Natural killer cell (primary cell): ENCODE measurements at regions not wholly inside any gene's neighbourhood (a gene's known extent, or its start where the extent isn't known, plus 50 kb on each side); places are given as distances from the start of the nearest gene placed in this dataset.

Source experiments
- ATAC-seq, 3 donors: fragments of 150-1000 bp in 2 of 3; fragments of 200-7000 bp in 1 of 3; cut with Tn5 transposase; 1 replicate in 1 of 3; 2 replicates in 2 of 3; pipeline ENCODE4 v1.10.0; 2021; ENCODE audit warnings: mild to moderate bottlenecking in 2 of 3, moderate library complexity in 2 of 3
- DNase-seq, 2 donors: peaks; one replicate each; pipeline versions ENCODE4 v3.0.0 to v3.0.0-alpha.2; 2013 to 2021; ENCODE audit warnings: mixed read lengths in 1 of 2
- H3K27ac ChIP-seq: one replicate; pipeline ENCODE4 v1.5.1; 2013; ENCODE audit warnings: mild to moderate bottlenecking, low read length
- H3K27me3 ChIP-seq: one replicate; pipeline ENCODE4 v1.6.1; 2013; ENCODE audit warnings: low read length; ENCODE audit not compliant: control insufficient read depth, insufficient read depth
- H3K36me3 ChIP-seq: one replicate; pipeline ENCODE4 v1.6.1; 2013; ENCODE audit warnings: low read length; ENCODE audit not compliant: control insufficient read depth, insufficient read depth
- H3K4me1 ChIP-seq: one replicate; pipeline ENCODE4 v1.6.1; 2013; ENCODE audit warnings: low read length; ENCODE audit not compliant: control insufficient read depth, insufficient read depth
- H3K4me3 ChIP-seq: one replicate; pipeline ENCODE4 v1.5.1; 2013; ENCODE audit warnings: low read length
- H3K9me3 ChIP-seq: one replicate; pipeline ENCODE4 v1.6.1; 2013; ENCODE audit warnings: low read length; ENCODE audit not compliant: control insufficient read depth, insufficient read depth
- H3K27ac Mint-ChIP-seq, 2 donors: one replicate each; pipeline ENCODE4 v1.8.0; 2022; ENCODE audit warnings: mild to moderate bottlenecking in 2 of 2, mixed read lengths in 2 of 2, moderate library complexity in 1 of 2
- H3K27me3 Mint-ChIP-seq, 2 donors: one replicate each; pipeline ENCODE4 v1.8.0; 2022; ENCODE audit warnings: low read depth in 2 of 2, mixed read lengths in 2 of 2
- H3K36me3 Mint-ChIP-seq: one replicate; pipeline ENCODE4 v1.8.0; 2022; ENCODE audit warnings: mixed read lengths
- H3K4me1 Mint-ChIP-seq, 2 donors: one replicate each; pipeline ENCODE4 v1.8.0; 2022; ENCODE audit warnings: mixed read lengths in 2 of 2
- H3K4me3 Mint-ChIP-seq: one replicate; pipeline ENCODE4 v1.8.0; 2022; ENCODE audit warnings: mild to moderate bottlenecking, moderate library complexity, mixed read lengths
- H3K9me3 Mint-ChIP-seq, 2 donors: one replicate each; pipeline ENCODE4 v1.8.0; 2022; ENCODE audit warnings: mixed read lengths in 2 of 2
- CTCF ChIP-seq: fragments of 200-600 bp; IDR thresholded peaks from one replicate; pipeline ENCODE4 v1.8.0; 2022; ENCODE audit warnings: antibody characterized with exemption
- WGBS: methylation state at CpG from one replicate; pipeline ENCODE4 v1.1.7; 2013; ENCODE audit warnings: missing lambda C conversion rate; ENCODE audit not compliant: insufficient coverage; 5-methylcytosine and 5-hydroxymethylcytosine counted together
- intact Hi-C: fragments of 100-400 bp; cut with micrococcal nuclease; formaldehyde crosslinking; loops from one replicate; pipeline ENCODE4 v1.14.2; 2022

- intact Hi-C loops = no loop called here
- no peak overlapping the region for H3K4me3 Mint-ChIP-seq
- DNase-seq = no peak
- peaks cover 2 to 5% of the 10 kb centered on the region in 2 donors for H3K9me3 Mint-ChIP-seq
- Histone ChIP-seq H3K36me3 (no peaks in the 10 kb centered on the region), H3K9me3 (no peaks in the 10 kb centered on the region), H3K4me3 (no peak overlapping the region), H3K27me3 (no peaks in the 10 kb centered on the region), H3K4me1 (no peaks in the 10 kb centered on the region), H3K27ac (no peak overlapping the region)
- no peak overlapping the region for H3K27ac Mint-ChIP-seq
- TF ChIP-seq CTCF = no peak
- H3K4me1 Mint-ChIP-seq = no peaks in the 10 kb centered on the region
- no peaks in the 10 kb centered on the region for H3K36me3 Mint-ChIP-seq
- no peak for ATAC-seq
- H3K27me3 Mint-ChIP-seq = no peaks in the 10 kb centered on the region
- 84% methylated on average over 6 of the region's 7 CpGs for WGBS
Measured at GRCh38 chr18:27793013-27793785, 383.7 kb downstream of the CDH2 start.

- no peak overlapping the region for H3K27ac Mint-ChIP-seq
- Histone ChIP-seq H3K9me3 (no peaks in the 10 kb centered on the region), H3K27me3 (no peaks in the 10 kb centered on the region), H3K4me1 (no peaks in the 10 kb centered on the region), H3K36me3 (no peaks in the 10 kb centered on the region), H3K27ac (no peak overlapping the region), H3K4me3 (no peak overlapping the region)
- no peaks in the 10 kb centered on the region for H3K36me3 Mint-ChIP-seq
- intact Hi-C loops = no loop called here
- DNase-seq (no peak), ATAC-seq (no peak)
- H3K4me1 Mint-ChIP-seq = no peaks in the 10 kb centered on the region
- H3K4me3 Mint-ChIP-seq = no peak overlapping the region
- H3K27me3 Mint-ChIP-seq = no peaks in the 10 kb centered on the region
- WGBS = 90% methylated on average over 1 of the region's 1 CpG
- no peak for TF ChIP-seq CTCF
- H3K9me3 Mint-ChIP-seq = peaks cover 8 to 12% of the 10 kb centered on the region in 2 donors
Measured at GRCh38 chr18:27789406-27789805, 387.5 kb downstream of the CDH2 start.

GRCh38 chr18:27787547-27787946, 389.4 kb downstream of the CDH2 start:
- 38% methylated on average over 1 of the region's 1 CpG for WGBS
- Histone ChIP-seq H3K36me3 (no peaks in the 10 kb centered on the region), H3K4me3 (no peak overlapping the region), H3K27ac (no peak overlapping the region), H3K4me1 (no peaks in the 10 kb centered on the region), H3K9me3 (no peaks in the 10 kb centered on the region), H3K27me3 (no peaks in the 10 kb centered on the region)
- Mint-ChIP-seq H3K9me3 (peaks cover 7 to 12% of the 10 kb centered on the region in 2 donors), H3K27me3 (no peaks in the 10 kb centered on the region), H3K36me3 (no peaks in the 10 kb centered on the region), H3K4me1 (no peaks in the 10 kb centered on the region), H3K27ac (no peak overlapping the region), H3K4me3 (no peak overlapping the region)
- TF ChIP-seq CTCF = no peak
- ATAC-seq = no peak
- DNase-seq = no peak
- intact Hi-C loops = no loop called here
